IMR-90 (cell line): ENCODE measurements at regions not wholly inside any gene's neighbourhood (a gene's known extent, or its start where the extent isn't known, plus 50 kb on each side); places are given as distances from the start of the nearest gene placed in this dataset.

Source experiments
- CEBPB ChIP-seq: IDR thresholded peaks from 2 replicates; pipeline ENCODE4 v1.6.1; 2012; ENCODE audit warnings: low read depth, low read length, improper control_type of control experiment
- CHD1 ChIP-seq: IDR thresholded peaks from 2 replicates; pipeline ENCODE4 v1.6.1; 2012; ENCODE audit warnings: low read depth, low read length, improper control_type of control experiment
- FOS ChIP-seq: fragments of 150-350 bp; IDR thresholded peaks from 2 replicates; pipeline ENCODE4 v1.6.1; 2016; ENCODE audit warnings: low read depth, low read length
- MAZ ChIP-seq: IDR thresholded peaks from 2 replicates; pipeline ENCODE4 v1.6.1; 2012; ENCODE audit warnings: low read depth, mild to moderate bottlenecking, low read length, improper control_type of control experiment, moderate library complexity, borderline replicate concordance
- MXI1 ChIP-seq: IDR thresholded peaks from 2 replicates; pipeline ENCODE4 v1.6.1; 2012; ENCODE audit warnings: low read depth, mild to moderate bottlenecking, low read length, moderate library complexity, borderline replicate concordance
- POLR2A ChIP-seq: IDR thresholded peaks from 2 replicates; pipeline ENCODE4 v1.6.1; 2012; ENCODE audit warnings: mild to moderate bottlenecking, low read depth, low read length
- RAD21 ChIP-seq: IDR thresholded peaks from 2 replicates; pipeline ENCODE4 v1.6.1; 2012; ENCODE audit warnings: low read length, improper control_type of control experiment
- RCOR1 ChIP-seq: IDR thresholded peaks from 2 replicates; pipeline ENCODE4 v1.6.1; 2012; ENCODE audit warnings: mild to moderate bottlenecking, low read length, improper control_type of control experiment; ENCODE audit not compliant: insufficient replicate concordance
- RFX5 ChIP-seq: IDR thresholded peaks from 2 replicates; pipeline ENCODE4 v1.8.0; 2012; ENCODE audit warnings: low read depth, mild to moderate bottlenecking, low read length, moderate library complexity
- SMC3 ChIP-seq: fragments of 150-350 bp; IDR thresholded peaks from 2 replicates; pipeline ENCODE4 v1.6.1; 2016; ENCODE audit warnings: low read depth, mild to moderate bottlenecking, antibody characterized with exemption, low read length, moderate library complexity
- TF ChIP-seq, protein P1 (sequence below): conservative IDR thresholded peaks from 2 replicates; pipeline ENCODE4 v1.5.1; 2012; ENCODE audit warnings: mild to moderate bottlenecking, low read depth, low read length, improper control_type of control experiment
- TF ChIP-seq, protein P2 (sequence below): fragments of 150-350 bp; IDR thresholded peaks from 2 replicates; pipeline ENCODE4 v1.6.1; 2017; ENCODE audit warnings: mild to moderate bottlenecking, antibody characterized with exemption, low read length, low read depth
- TF ChIP-seq, protein P3 (sequence below): fragments of 150-350 bp; IDR thresholded peaks from 2 replicates; pipeline ENCODE4 v1.6.1; 2016; ENCODE audit warnings: low read depth, mild to moderate bottlenecking, low read length, moderate library complexity, borderline replicate concordance

DNA sequence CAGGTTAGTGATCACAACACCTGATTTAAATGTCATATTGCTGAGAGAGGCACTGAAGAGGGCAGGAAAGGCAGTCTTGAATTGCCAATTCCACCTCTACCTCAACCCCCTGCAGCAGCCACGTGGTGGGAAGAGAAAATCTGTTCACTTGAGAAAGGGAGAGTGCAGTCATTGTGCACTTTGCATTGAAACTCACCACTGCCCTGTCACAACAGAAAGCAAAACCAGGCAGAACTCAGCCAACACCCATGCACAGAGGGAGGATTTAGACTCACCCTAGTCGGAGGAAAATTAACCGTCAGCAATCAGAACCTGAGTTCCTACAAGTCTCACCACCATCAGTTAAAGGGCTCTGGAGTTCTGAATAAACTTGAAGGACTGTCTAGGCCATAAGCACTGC is 1040.2 kb downstream of the HACE1 start:
- TF ChIP-seq, protein P1, sequence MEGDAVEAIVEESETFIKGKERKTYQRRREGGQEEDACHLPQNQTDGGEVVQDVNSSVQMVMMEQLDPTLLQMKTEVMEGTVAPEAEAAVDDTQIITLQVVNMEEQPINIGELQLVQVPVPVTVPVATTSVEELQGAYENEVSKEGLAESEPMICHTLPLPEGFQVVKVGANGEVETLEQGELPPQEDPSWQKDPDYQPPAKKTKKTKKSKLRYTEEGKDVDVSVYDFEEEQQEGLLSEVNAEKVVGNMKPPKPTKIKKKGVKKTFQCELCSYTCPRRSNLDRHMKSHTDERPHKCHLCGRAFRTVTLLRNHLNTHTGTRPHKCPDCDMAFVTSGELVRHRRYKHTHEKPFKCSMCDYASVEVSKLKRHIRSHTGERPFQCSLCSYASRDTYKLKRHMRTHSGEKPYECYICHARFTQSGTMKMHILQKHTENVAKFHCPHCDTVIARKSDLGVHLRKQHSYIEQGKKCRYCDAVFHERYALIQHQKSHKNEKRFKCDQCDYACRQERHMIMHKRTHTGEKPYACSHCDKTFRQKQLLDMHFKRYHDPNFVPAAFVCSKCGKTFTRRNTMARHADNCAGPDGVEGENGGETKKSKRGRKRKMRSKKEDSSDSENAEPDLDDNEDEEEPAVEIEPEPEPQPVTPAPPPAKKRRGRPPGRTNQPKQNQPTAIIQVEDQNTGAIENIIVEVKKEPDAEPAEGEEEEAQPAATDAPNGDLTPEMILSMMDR = no peak
- TF ChIP-seq, protein P2, sequence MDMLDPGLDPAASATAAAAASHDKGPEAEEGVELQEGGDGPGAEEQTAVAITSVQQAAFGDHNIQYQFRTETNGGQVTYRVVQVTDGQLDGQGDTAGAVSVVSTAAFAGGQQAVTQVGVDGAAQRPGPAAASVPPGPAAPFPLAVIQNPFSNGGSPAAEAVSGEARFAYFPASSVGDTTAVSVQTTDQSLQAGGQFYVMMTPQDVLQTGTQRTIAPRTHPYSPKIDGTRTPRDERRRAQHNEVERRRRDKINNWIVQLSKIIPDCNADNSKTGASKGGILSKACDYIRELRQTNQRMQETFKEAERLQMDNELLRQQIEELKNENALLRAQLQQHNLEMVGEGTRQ = no peak
- TF ChIP-seq SMC3 (no peak), POLR2A (no peak), RCOR1 (no peak), MXI1 (no peak), RAD21 (no peak), MAZ (no peak), CEBPB (no peak), RFX5 (no peak), CHD1 (no peak), FOS (no peak)
- TF ChIP-seq, protein P3, sequence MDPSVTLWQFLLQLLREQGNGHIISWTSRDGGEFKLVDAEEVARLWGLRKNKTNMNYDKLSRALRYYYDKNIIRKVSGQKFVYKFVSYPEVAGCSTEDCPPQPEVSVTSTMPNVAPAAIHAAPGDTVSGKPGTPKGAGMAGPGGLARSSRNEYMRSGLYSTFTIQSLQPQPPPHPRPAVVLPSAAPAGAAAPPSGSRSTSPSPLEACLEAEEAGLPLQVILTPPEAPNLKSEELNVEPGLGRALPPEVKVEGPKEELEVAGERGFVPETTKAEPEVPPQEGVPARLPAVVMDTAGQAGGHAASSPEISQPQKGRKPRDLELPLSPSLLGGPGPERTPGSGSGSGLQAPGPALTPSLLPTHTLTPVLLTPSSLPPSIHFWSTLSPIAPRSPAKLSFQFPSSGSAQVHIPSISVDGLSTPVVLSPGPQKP = no peak
